Esophagus squamous epithelium (tissue), 4 donors: ENCODE measurements at regions not wholly inside any gene's neighbourhood (a gene's known extent, or its start where the extent isn't known, plus 50 kb on each side); places are given as distances from the start of the nearest gene placed in this dataset.

Experiments used
- POLR2A ChIP-seq, 4 donors: fragments of 450-650 bp; IDR thresholded peaks; one replicate each; pipeline ENCODE4 v1.6.1; 2017; ENCODE audit warnings: antibody characterized with exemption in 4 of 4, mild to moderate bottlenecking in 4 of 4, moderate library complexity in 3 of 4
- TF ChIP-seq, protein P1 (sequence below), 6 experiments: fragments of 450-650 bp in 4 of 6; fragments of 200-600 bp in 2 of 6; sonication (generic) in 2 of 6; IDR thresholded peaks; one replicate each; pipeline ENCODE4 v1.5.1; 2016 to 2019; ENCODE audit warnings: antibody characterized with exemption in 6 of 6, mild to moderate bottlenecking in 4 of 6, moderate library complexity in 4 of 6

DNA sequence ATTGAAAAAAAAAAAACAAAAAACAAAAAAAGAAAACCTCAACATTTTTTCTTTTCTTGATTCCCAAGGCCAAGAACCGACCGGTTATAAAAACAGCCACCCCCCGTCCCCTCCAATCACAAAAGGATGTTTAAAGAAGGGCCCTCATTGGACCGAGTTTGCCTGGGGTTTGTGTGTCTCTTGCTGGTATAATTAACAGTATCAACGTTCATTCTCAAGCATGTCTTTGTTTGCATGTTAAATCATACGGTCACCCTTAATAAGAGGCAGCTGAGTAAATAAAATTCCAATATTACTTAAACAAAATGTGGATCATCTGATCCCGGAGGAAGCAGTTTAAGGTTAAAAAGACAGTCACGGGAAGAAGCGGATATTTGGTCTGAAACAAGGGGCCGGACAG, 201.1 kb downstream of the PRDM2 start:
- TF ChIP-seq, protein P1, sequence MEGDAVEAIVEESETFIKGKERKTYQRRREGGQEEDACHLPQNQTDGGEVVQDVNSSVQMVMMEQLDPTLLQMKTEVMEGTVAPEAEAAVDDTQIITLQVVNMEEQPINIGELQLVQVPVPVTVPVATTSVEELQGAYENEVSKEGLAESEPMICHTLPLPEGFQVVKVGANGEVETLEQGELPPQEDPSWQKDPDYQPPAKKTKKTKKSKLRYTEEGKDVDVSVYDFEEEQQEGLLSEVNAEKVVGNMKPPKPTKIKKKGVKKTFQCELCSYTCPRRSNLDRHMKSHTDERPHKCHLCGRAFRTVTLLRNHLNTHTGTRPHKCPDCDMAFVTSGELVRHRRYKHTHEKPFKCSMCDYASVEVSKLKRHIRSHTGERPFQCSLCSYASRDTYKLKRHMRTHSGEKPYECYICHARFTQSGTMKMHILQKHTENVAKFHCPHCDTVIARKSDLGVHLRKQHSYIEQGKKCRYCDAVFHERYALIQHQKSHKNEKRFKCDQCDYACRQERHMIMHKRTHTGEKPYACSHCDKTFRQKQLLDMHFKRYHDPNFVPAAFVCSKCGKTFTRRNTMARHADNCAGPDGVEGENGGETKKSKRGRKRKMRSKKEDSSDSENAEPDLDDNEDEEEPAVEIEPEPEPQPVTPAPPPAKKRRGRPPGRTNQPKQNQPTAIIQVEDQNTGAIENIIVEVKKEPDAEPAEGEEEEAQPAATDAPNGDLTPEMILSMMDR (IDR thresholded peaks at IDR 0.05): no peak
- TF ChIP-seq POLR2A (IDR thresholded peaks at IDR 0.05): no peak
